K562 (cell line): ENCODE measurements at regions not wholly inside any gene's neighbourhood (a gene's known extent, or its start where the extent isn't known, plus 50 kb on each side); places are given as distances from the start of the nearest gene placed in this dataset.

Experiments
- BRD9 ChIP-seq: fragments of 450-650 bp; IDR thresholded peaks from 2 replicates; pipeline ENCODE4 v1.6.1; 2018; ENCODE audit warnings: low read depth; ENCODE audit not compliant: partially characterized antibody
- CHCHD3 ChIP-seq: fragments of 250-450 bp; sonication (Bioruptor Pico); IDR thresholded peaks from 2 replicates; pipeline ENCODE4 v2.1.2; 2022; ENCODE audit warnings: mild to moderate bottlenecking
- KHSRP ChIP-seq: fragments of 450-650 bp; IDR thresholded peaks from 2 replicates; pipeline ENCODE4 v1.6.1; 2017
- LARP7 ChIP-seq: fragments of 450-650 bp; IDR thresholded peaks from 2 replicates; pipeline ENCODE4 v1.6.1; 2016
- NELFE ChIP-seq: IDR thresholded peaks from 2 replicates; pipeline ENCODE4 v1.6.1; 2011; ENCODE audit warnings: mild to moderate bottlenecking; ENCODE audit not compliant: insufficient read depth, insufficient read length
- RAD21 ChIP-seq, 2 experiments: fragments of 250-450 bp in 1 of 2; fragments of 450-650 bp in 1 of 2; sonication (Bioruptor Pico) in 1 of 2; formaldehyde crosslinking in 1 of 2; IDR thresholded peaks in 1 of 2; conservative IDR thresholded peaks in 1 of 2; 2 replicates each; pipeline versions ENCODE4 v1.4.0 to v1.8.0; 2020 to 2022; ENCODE audit warnings: mild to moderate bottlenecking in 2 of 2, moderate library complexity in 1 of 2
- SMC3 ChIP-seq: conservative IDR thresholded peaks from 2 replicates; pipeline ENCODE4 v1.6.1; 2011; ENCODE audit warnings: low read depth, low read length, improper control_type of control experiment; ENCODE audit not compliant: insufficient read depth
- ZNF165 ChIP-seq: fragments of 250-450 bp; sonication (Bioruptor Pico); IDR thresholded peaks from 2 replicates; pipeline ENCODE4 v1.4.0; 2020; ENCODE audit warnings: borderline replicate concordance
- ZNF384 ChIP-seq: IDR thresholded peaks from 2 replicates; pipeline ENCODE4 v1.6.1; 2012; ENCODE audit warnings: low read depth, low read length, improper control_type of control experiment
- TF ChIP-seq, protein P1 (sequence below), 2 experiments: fragments of 450-650 bp; formaldehyde crosslinking in 1 of 2; IDR thresholded peaks; 2 replicates each; pipeline versions ENCODE4 v1.4.0 to v1.6.1; 2014 to 2020; ENCODE audit warnings: mild to moderate bottlenecking in 2 of 2, borderline replicate concordance in 1 of 2, low read depth in 1 of 2

DNA sequence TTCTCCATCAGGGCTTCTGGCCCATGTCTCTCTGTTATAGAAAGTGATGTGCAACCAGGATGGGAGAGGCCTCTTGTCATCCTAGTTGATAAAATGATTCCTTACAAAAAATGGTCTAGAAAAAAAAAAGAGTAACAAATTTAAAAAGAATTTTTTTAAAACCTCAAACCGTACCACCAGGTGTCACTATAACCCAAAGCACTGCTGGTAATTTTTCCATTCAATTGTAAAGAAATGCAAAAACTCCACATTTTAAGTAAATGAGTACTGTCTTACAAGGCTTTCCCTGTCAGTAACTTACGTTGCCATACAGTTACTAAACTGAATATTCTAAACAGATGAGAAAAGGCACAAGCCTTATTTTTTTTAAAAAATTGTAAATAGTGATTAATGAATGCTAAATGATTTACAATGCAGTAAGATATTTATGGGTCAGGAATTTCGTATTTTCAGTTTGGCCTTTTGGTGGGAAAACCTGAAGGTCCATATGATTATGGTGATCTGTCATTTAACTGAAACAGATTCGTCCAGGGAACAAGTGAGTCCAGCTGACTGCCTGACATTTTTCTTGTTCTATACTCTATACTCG, 95.4 kb downstream of the OGFRL1 start (continued):
- TF ChIP-seq, protein P1, sequence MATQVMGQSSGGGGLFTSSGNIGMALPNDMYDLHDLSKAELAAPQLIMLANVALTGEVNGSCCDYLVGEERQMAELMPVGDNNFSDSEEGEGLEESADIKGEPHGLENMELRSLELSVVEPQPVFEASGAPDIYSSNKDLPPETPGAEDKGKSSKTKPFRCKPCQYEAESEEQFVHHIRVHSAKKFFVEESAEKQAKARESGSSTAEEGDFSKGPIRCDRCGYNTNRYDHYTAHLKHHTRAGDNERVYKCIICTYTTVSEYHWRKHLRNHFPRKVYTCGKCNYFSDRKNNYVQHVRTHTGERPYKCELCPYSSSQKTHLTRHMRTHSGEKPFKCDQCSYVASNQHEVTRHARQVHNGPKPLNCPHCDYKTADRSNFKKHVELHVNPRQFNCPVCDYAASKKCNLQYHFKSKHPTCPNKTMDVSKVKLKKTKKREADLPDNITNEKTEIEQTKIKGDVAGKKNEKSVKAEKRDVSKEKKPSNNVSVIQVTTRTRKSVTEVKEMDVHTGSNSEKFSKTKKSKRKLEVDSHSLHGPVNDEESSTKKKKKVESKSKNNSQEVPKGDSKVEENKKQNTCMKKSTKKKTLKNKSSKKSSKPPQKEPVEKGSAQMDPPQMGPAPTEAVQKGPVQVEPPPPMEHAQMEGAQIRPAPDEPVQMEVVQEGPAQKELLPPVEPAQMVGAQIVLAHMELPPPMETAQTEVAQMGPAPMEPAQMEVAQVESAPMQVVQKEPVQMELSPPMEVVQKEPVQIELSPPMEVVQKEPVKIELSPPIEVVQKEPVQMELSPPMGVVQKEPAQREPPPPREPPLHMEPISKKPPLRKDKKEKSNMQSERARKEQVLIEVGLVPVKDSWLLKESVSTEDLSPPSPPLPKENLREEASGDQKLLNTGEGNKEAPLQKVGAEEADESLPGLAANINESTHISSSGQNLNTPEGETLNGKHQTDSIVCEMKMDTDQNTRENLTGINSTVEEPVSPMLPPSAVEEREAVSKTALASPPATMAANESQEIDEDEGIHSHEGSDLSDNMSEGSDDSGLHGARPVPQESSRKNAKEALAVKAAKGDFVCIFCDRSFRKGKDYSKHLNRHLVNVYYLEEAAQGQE (IDR thresholded peaks at IDR 0.05; ENCODE audit: borderline replicate concordance) = peak; percentile 36; the same call in 1 of the 2 replicates
- TF ChIP-seq, protein P1 (CRISPR knock-in tag; IDR thresholded peaks at IDR 0.05; ENCODE audit: low read depth) = no peak
- TF ChIP-seq LARP7 (no peak), SMC3 (0 out of 2 replicates have a peak, but pooled peaks have one; percentile 7), ZNF384 (peak; percentile 54; the same call in 1 of the 2 replicates), BRD9 (no peak), CHCHD3 (no peak), RAD21 (CRISPR knock-in tag; conservative IDR thresholded peaks at IDR 0.05 in 1 of 2, IDR thresholded peaks at IDR 0.05 in 1 of 2) (peak; percentile 28 to 59), NELFE (no peak), ZNF165 (CRISPR knock-in tag) (no peak), KHSRP (no peak)
